NT2/D1 (cell line): ENCODE measurements at regions not wholly inside any gene's neighbourhood (a gene's known extent, or its start where the extent isn't known, plus 50 kb on each side); places are given as distances from the start of the nearest gene placed in this dataset.

Experiments
- YY1 ChIP-seq: IDR thresholded peaks from 2 replicates; pipeline ENCODE4 v1.6.1; 2011; ENCODE audit not compliant: insufficient read length, insufficient read depth
- ZNF274 ChIP-seq: IDR thresholded peaks from 2 replicates; pipeline ENCODE4 v1.6.1; 2011; ENCODE audit warnings: mild to moderate bottlenecking, low read depth, low read length

DNA sequence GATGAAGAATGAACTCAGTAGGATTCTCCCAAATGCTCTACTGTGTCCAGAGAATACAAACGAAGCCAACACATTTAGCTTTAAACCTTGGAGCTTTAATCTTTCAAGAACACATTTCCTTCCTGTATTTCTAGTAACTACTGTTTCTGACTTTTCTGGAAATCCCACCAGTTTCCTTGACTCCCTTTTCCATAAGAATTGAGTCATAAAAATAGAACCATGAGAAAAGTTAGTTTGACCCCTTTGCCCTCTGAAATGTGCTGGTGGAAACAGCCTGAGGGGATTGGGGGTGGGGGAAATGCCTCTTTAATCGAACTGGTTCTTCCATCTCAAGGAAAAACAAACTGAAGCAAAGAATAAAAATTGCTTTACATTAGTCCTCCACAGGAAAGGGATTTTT is 123.9 kb downstream of the TMEM17 start:
- TF ChIP-seq ZNF274, result no peak
- no peak for TF ChIP-seq YY1
